CD14-positive monocyte (primary cell): ENCODE measurements at regions not wholly inside any gene's neighbourhood (a gene's known extent, or its start where the extent isn't known, plus 50 kb on each side); places are given as distances from the start of the nearest gene placed in this dataset.

Experiments
- DNase-seq, 3 donors: peaks; one replicate each; pipeline ENCODE4 v3.0.0-alpha.2; 2011 to 2022
- H2AFZ ChIP-seq: 2 replicates; pipeline ENCODE4 v1.6.0; 2012; ENCODE audit warnings: mild to moderate bottlenecking, low read depth, low read length, inconsistent platforms; ENCODE audit not compliant: insufficient read depth, poor library complexity, severe bottlenecking
- H3K27ac ChIP-seq, 2 donors: 1 replicate in 1 of 2; 2 replicates in 1 of 2; pipeline ENCODE4 v1.5.1; 2012 to 2013; ENCODE audit warnings: low read length in 2 of 2, control low read depth in 1 of 2, inconsistent platforms in 1 of 2, low read depth in 1 of 2, mild to moderate bottlenecking in 1 of 2
- H3K27me3 ChIP-seq, 2 donors: one replicate each; pipeline versions ENCODE4 v1.6.0 to v1.6.1; 2011 to 2013; ENCODE audit warnings: low read length in 2 of 2; ENCODE audit not compliant: control insufficient read depth in 2 of 2, insufficient read depth in 2 of 2
- H3K36me3 ChIP-seq, 2 donors: replicated peaks in 1 of 2; 1 replicate in 1 of 2; 2 replicates in 1 of 2; pipeline versions ENCODE4 v1.5.1 to v1.6.1; 2012 to 2013; ENCODE audit warnings: low read length in 2 of 2, control low read depth in 1 of 2, inconsistent platforms in 1 of 2, mild to moderate bottlenecking in 1 of 2; ENCODE audit not compliant: insufficient read depth in 2 of 2, control insufficient read depth in 1 of 2
- H3K4me1 ChIP-seq, 2 donors: 1 replicate in 1 of 2; 2 replicates in 1 of 2; pipeline versions ENCODE4 v1.5.1 to v1.6.1; 2012 to 2013; ENCODE audit warnings: low read length in 2 of 2, control low read depth in 1 of 2, inconsistent platforms in 1 of 2, mild to moderate bottlenecking in 1 of 2, moderate library complexity in 1 of 2; ENCODE audit not compliant: insufficient read depth in 2 of 2, control insufficient read depth in 1 of 2
- H3K4me2 ChIP-seq: replicated peaks from 2 replicates; pipeline ENCODE3; 2012; ENCODE audit warnings: low read length, moderate library complexity, mild to moderate bottlenecking; ENCODE audit not compliant: poor library complexity, severe bottlenecking; ENCODE audit errors: extremely low read depth
- H3K4me3 ChIP-seq, 3 experiments: fragments of 200-600 bp in 1 of 3; sonication (generic) in 1 of 3; replicated peaks in 1 of 3; 1 replicate in 2 of 3; 2 replicates in 1 of 3; pipeline ENCODE4 v1.5.1; 2011 to 2013; ENCODE audit warnings: low read length in 3 of 3, mild to moderate bottlenecking in 3 of 3, control low read depth in 2 of 3, low read depth in 2 of 3, inconsistent platforms in 1 of 3, moderate library complexity in 1 of 3
- H3K79me2 ChIP-seq: 2 replicates; pipeline ENCODE4 v1.6.0; 2012; ENCODE audit warnings: mild to moderate bottlenecking, control low read depth, inconsistent platforms, low read length, moderate library complexity; ENCODE audit not compliant: insufficient read depth
- H3K9ac ChIP-seq: 2 replicates; pipeline ENCODE4 v1.6.0; 2017; ENCODE audit warnings: low read length, mild to moderate bottlenecking; ENCODE audit not compliant: insufficient read depth, poor library complexity, severe bottlenecking
- H3K9me3 ChIP-seq, 2 donors: replicated peaks in 1 of 2; 1 replicate in 1 of 2; 2 replicates in 1 of 2; pipeline versions ENCODE4 v1.5.1 to v1.6.1; 2012 to 2013; ENCODE audit warnings: low read length in 2 of 2, control low read depth in 1 of 2; ENCODE audit not compliant: control insufficient read depth in 1 of 2, insufficient read depth in 1 of 2
- H4K20me1 ChIP-seq: 2 replicates; pipeline ENCODE4 v1.6.0; 2012; ENCODE audit warnings: mild to moderate bottlenecking, low read length, control low read depth, moderate library complexity; ENCODE audit not compliant: insufficient read depth
- H3K27ac Mint-ChIP-seq, 7 donors: one replicate each; pipeline ENCODE4 v1.8.0; 2020; ENCODE audit warnings: mild to moderate bottlenecking in 7 of 7, mixed read lengths in 7 of 7, moderate library complexity in 6 of 7, inconsistent platforms in 2 of 7
- H3K27me3 Mint-ChIP-seq, 3 donors: one replicate each; pipeline ENCODE4 v1.8.0; 2021 to 2022; ENCODE audit warnings: low read depth in 3 of 3, mild to moderate bottlenecking in 3 of 3, mixed read lengths in 3 of 3, moderate library complexity in 3 of 3, inconsistent platforms in 1 of 3
- H3K36me3 Mint-ChIP-seq, 2 donors: one replicate each; pipeline ENCODE4 v1.8.0; 2020; ENCODE audit warnings: mixed read lengths in 2 of 2, inconsistent platforms in 1 of 2, mild to moderate bottlenecking in 1 of 2
- H3K4me1 Mint-ChIP-seq: one replicate; pipeline ENCODE4 v1.8.0; 2020; ENCODE audit warnings: mild to moderate bottlenecking, mixed read lengths
- H3K4me3 Mint-ChIP-seq, 2 donors: one replicate each; pipeline ENCODE4 v1.8.0; 2020; ENCODE audit warnings: mild to moderate bottlenecking in 2 of 2, mixed read lengths in 2 of 2, moderate library complexity in 1 of 2
- H3K9me3 Mint-ChIP-seq, 7 donors: one replicate each; pipeline ENCODE4 v1.8.0; 2020 to 2022; ENCODE audit warnings: mixed read lengths in 7 of 7, mild to moderate bottlenecking in 6 of 7, moderate library complexity in 6 of 7, inconsistent platforms in 2 of 7
- WGBS: methylation state at CpG from one replicate; pipeline ENCODE4 v1.1.5; 2013; ENCODE audit warnings: missing lambda C conversion rate; ENCODE audit not compliant: insufficient coverage; 5-methylcytosine and 5-hydroxymethylcytosine counted together
- intact Hi-C, 2 donors: fragments of 100-400 bp; cut with micrococcal nuclease; formaldehyde crosslinking; loops; one replicate each; pipeline versions ENCODE4 v1.15.0 to v1.15.1; 2023
- TF ChIP-seq, protein P1 (sequence below): fragments of 200-600 bp; IDR thresholded peaks from one replicate; pipeline ENCODE4 v1.8.0; 2022; ENCODE audit warnings: antibody characterized with exemption, mild to moderate bottlenecking

DNA sequence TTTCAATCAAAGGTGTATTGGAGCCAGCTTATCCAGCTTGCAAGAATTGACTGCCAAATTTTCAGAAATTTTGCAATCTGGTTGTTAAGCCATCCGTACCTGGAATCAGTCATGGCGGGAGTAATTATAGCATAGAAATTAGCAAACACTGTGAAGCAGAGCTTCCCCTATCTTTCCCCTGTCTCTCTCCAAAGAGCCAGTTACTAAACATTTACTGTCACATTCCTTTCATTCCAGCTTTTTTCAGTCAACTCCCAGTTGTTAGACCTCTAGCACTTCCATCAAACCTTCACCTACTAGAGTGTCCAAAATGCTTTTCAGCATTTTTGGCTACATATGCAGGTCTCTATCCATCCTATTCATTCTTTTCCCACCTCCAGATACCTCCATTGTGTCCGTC, 137.4 kb downstream of the MC4R start:
- WGBS, result 89% methylated on average over 3 of the region's 3 CpGs
- H3K4me3 Mint-ChIP-seq, result no peak overlapping the region
- H3K27me3 Mint-ChIP-seq, result no peaks in the 10 kb centered on the region
- Histone ChIP-seq H3K27me3 (no peaks in the 10 kb centered on the region), H3K4me3 (no peak overlapping the region), H3K27ac (no peak overlapping the region), H3K4me2 (no peak overlapping the region), H4K20me1 (no peaks in the 10 kb centered on the region), H3K9ac (no peak overlapping the region), H3K9me3 (no peaks in the 10 kb centered on the region), H2AFZ (no peak overlapping the region), H3K4me1 (no peaks in the 10 kb centered on the region), H3K79me2 (no peaks in the 10 kb centered on the region), H3K36me3 (no peaks in the 10 kb centered on the region)
- TF ChIP-seq, protein P1, sequence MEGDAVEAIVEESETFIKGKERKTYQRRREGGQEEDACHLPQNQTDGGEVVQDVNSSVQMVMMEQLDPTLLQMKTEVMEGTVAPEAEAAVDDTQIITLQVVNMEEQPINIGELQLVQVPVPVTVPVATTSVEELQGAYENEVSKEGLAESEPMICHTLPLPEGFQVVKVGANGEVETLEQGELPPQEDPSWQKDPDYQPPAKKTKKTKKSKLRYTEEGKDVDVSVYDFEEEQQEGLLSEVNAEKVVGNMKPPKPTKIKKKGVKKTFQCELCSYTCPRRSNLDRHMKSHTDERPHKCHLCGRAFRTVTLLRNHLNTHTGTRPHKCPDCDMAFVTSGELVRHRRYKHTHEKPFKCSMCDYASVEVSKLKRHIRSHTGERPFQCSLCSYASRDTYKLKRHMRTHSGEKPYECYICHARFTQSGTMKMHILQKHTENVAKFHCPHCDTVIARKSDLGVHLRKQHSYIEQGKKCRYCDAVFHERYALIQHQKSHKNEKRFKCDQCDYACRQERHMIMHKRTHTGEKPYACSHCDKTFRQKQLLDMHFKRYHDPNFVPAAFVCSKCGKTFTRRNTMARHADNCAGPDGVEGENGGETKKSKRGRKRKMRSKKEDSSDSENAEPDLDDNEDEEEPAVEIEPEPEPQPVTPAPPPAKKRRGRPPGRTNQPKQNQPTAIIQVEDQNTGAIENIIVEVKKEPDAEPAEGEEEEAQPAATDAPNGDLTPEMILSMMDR, result no peak
- no peaks in the 10 kb centered on the region for H3K36me3 Mint-ChIP-seq
- no peak for DNase-seq
- intact Hi-C loops, result no loop called here
- no peak overlapping the region for H3K27ac Mint-ChIP-seq
- H3K4me1 Mint-ChIP-seq, result no peaks in the 10 kb centered on the region
- no peaks in the 10 kb centered on the region for H3K9me3 Mint-ChIP-seq

DNA sequence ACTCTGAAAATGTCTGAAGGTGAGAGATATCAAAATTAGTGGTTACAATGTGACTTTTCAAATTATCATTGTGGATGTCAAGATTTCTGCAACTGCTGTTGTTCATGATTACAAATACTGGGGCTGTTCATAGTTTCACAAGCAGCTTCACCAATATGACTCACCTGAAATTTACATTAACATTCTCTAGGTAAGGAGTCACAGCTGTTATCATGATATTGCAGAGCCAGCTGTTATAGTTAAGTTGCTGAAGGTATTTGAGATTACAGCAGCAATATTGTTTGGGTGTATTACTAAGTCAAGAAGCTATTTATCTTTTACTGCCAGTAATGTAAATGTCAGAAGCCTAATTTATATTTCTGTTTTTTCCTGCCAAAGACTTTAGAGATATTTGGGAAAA, 140.0 kb downstream of the MC4R start:
- H3K27ac Mint-ChIP-seq, result no peak overlapping the region
- Histone ChIP-seq H3K4me3 (no peak overlapping the region), H3K9ac (no peak overlapping the region), H3K4me2 (no peak overlapping the region), H3K79me2 (no peaks in the 10 kb centered on the region), H3K4me1 (no peaks in the 10 kb centered on the region), H4K20me1 (no peaks in the 10 kb centered on the region), H3K27me3 (no peaks in the 10 kb centered on the region), H3K27ac (no peak overlapping the region), H3K36me3 (no peaks in the 10 kb centered on the region), H2AFZ (no peak overlapping the region), H3K9me3 (no peaks in the 10 kb centered on the region)
- no peak for DNase-seq
- H3K4me1 Mint-ChIP-seq, result no peaks in the 10 kb centered on the region
- no peak overlapping the region for H3K4me3 Mint-ChIP-seq
- TF ChIP-seq, protein P1, result no peak
- H3K9me3 Mint-ChIP-seq, result peaks cover 0 to 3% (median 0%) of the 10 kb centered on the region in 7 donors
- no peaks in the 10 kb centered on the region for H3K36me3 Mint-ChIP-seq
- no peaks in the 10 kb centered on the region for H3K27me3 Mint-ChIP-seq
- intact Hi-C loops, result no loop called here
